ENCODE measurements at regions not wholly inside any gene's neighbourhood (a gene's known extent, or its start where the extent isn't known, plus 50 kb on each side); places are given as distances from the start of the nearest gene placed in this dataset.

DNA sequence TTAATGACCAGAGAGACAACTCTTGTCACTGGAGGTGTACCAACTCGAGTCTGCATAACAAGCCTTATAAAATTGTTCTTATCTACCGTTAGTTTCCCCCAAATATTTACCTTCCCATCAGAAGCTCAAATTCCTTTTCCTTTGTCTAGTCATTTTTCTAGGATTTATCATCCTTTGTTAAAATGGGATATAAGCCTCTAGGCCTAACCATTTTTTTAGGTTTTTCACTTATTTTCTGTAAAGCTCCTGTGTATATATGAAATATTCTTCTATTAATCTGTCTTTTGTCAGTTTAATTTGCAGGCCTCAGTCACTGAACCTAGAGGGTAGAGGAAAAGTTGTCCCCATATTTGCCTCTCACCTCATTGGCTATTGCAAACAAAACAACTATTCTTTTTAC, 99.6 kb upstream of the TNFAIP3 start:
- ATAC-seq = no peak
- POLR2A ChIA-PET = interaction anchor here (1.0 to 2.5 kb wide), 2 partner anchors 9 to 12 kb away, joined by 5 to 16 read pairs; no protein-coding TSS in a partner anchor
- H4K20me1 ChIP-seq (ENCODE audit: control insufficient read depth, insufficient read depth) = no peaks in the 10 kb centered on the region
- peaks cover 3% of the 10 kb centered on the region; the same call in 2 of the 3 replicates for H3K9me3 ChIP-seq (replicated peaks; ENCODE audit: control insufficient read depth, insufficient read depth, low read length)
- SMC1A ChIA-PET (ENCODE audit: uncharacterized antibody, unreplicated experiment) = interaction anchor here (0.8 to 6.1 kb wide), 15 partner anchors 11 to 179 kb away, joined by 3 to 55 read pairs (median 4); no protein-coding TSS in a partner anchor
- RAD21 ChIA-PET (ENCODE audit: unreplicated experiment) = interaction anchor here (1.2 to 2.7 kb wide), 2 partner anchors 99 to 178 kb away, joined by 3 to 10 read pairs; partner anchors contain the start of gene TNFAIP3
- H3K79me2 ChIP-seq (ENCODE audit: control insufficient read depth, insufficient read depth, low read length) = no peaks in the 10 kb centered on the region
- H3K36me3 ChIP-seq (ENCODE audit: control insufficient read depth in 2 of 2, insufficient read depth in 2 of 2, low read length in 1 of 2) = no peaks in the 10 kb centered on the region
- H2AFZ ChIP-seq (ENCODE audit: control insufficient read depth, low read depth, low read length) = no peak overlapping the region
- DNase-seq (ENCODE audit: low read depth, low spot score) = no peak
- peak overlapping the region; percentile 92 for H3K27ac ChIP-seq (ENCODE audit: control insufficient read depth, insufficient read depth)
- H3K4me2 ChIP-seq (ENCODE audit: control insufficient read depth, insufficient read depth) = no peak overlapping the region
- CTCF ChIA-PET = no interaction called here
- BruUV-seq (replicated peaks) = no TSS peak
- no peaks in the 10 kb centered on the region for H3K27me3 ChIP-seq (replicated peaks in 1 of 2; ENCODE audit: control insufficient read depth in 2 of 2, insufficient read depth in 2 of 2, low read length in 1 of 2)
- peaks cover 26% of the 10 kb centered on the region for H3K4me1 ChIP-seq (ENCODE audit: control insufficient read depth, insufficient read depth, low read length)
- WGBS (ENCODE audit: insufficient coverage, insufficient replicate concordance, low lambda C conversion rate, missing lambda C conversion rate) = 100% methylated on average over 2 of the region's 2 CpGs
- no peak for FAIRE-seq
- in situ Hi-C loops (cut with MboI) (no loop called here), intact Hi-C loops (cut with micrococcal nuclease; ENCODE audit: unreplicated experiment) (no loop called here)
- H3K9ac ChIP-seq (ENCODE audit: control insufficient read depth, insufficient read depth, low read length) = no peak overlapping the region
- H3K4me3 ChIP-seq = no peak overlapping the region
- no peak for TF ChIP-seq SMAD1 (IDR thresholded peaks at IDR 0.05; ENCODE audit: low read depth, partially characterized antibody)
- TF ChIP-seq RAD21 (IDR thresholded peaks at IDR 0.05; ENCODE audit: insufficient read depth, low read depth, low read length) = no peak
- TF ChIP-seq BHLHE40 (IDR thresholded peaks at IDR 0.05; ENCODE audit: borderline replicate concordance in 1 of 2, low read depth in 2 of 2, low read length in 1 of 2) = no peak
- TF ChIP-seq EGR1 (IDR thresholded peaks at IDR 0.05; ENCODE audit: borderline replicate concordance in 1 of 2, low read depth in 2 of 2, low read length in 2 of 2) = no peak
- TF ChIP-seq ZBTB11 (CRISPR knock-in tag; IDR thresholded peaks at IDR 0.05) = no peak
- no peak for TF ChIP-seq TCF3 (IDR thresholded peaks at IDR 0.05; ENCODE audit: borderline replicate concordance, insufficient read depth, low read depth, low read length)
- no peak for TF ChIP-seq NFXL1 (IDR thresholded peaks at IDR 0.05; ENCODE audit: borderline replicate concordance)
- no peak for TF ChIP-seq NR2C1 (IDR thresholded peaks at IDR 0.05)
- no peak for TF ChIP-seq NR2C2 (IDR thresholded peaks at IDR 0.05; ENCODE audit: borderline replicate concordance, control insufficient read depth, insufficient read length, low read depth)
- no peak for TF ChIP-seq ATF3 (IDR thresholded peaks at IDR 0.05; ENCODE audit: borderline replicate concordance, extremely low read depth, low read depth, low read length)
- TF ChIP-seq POLR2A (IDR thresholded peaks at IDR 0.05; ENCODE audit: low read depth, low read length) = no peak
- TF ChIP-seq PML (IDR thresholded peaks at IDR 0.05; ENCODE audit: low read length) = no peak
- no peak for TF ChIP-seq CEBPZ (IDR thresholded peaks at IDR 0.05; ENCODE audit: low read depth, low read length)
- no peak for TF ChIP-seq ZNF217 (IDR thresholded peaks at IDR 0.05)
- TF ChIP-seq SMARCA5 (IDR thresholded peaks at IDR 0.05) = no peak
- no peak for TF ChIP-seq RB1 (IDR thresholded peaks at IDR 0.05; ENCODE audit: borderline replicate concordance)
- TF ChIP-seq USF2 (IDR thresholded peaks at IDR 0.05; ENCODE audit: borderline replicate concordance, low read depth, low read length) = no peak
- TF ChIP-seq ATF7 (IDR thresholded peaks at IDR 0.05; ENCODE audit: low read depth) = no peak
